ENCODE measurements at regions not wholly inside any gene's neighbourhood (a gene's known extent, or its start where the extent isn't known, plus 50 kb on each side); places are given as distances from the start of the nearest gene placed in this dataset.

DNA sequence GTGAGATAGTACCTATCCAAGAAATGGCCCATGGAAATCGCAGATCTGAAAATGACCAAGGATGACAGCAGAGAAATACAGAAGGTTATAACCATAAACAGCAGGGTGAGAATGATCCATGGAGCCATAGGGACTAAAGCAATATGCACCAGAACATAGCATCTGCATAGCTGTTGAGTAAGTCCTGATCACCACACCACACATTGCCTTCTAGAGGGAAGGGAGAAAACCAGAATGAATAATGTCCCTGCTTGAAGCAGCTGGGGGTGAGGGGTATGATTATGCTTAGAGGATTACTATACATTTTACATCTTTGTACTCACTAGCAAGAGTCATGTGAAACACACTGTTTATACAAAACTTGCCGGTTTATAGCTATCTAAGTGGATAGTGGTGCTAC lies 350.4 kb downstream of the MBD2 start:
- intact Hi-C loops (cut with micrococcal nuclease): no loop called here
- Mint-ChIP-seq H3K27me3 (no peaks in the 10 kb centered on the region), H3K4me1 (no peaks in the 10 kb centered on the region), H3K36me3 (ENCODE audit: low read depth) (no peaks in the 10 kb centered on the region), H3K9me3 (no peaks in the 10 kb centered on the region), H3K4me3 (no peak overlapping the region), H3K27ac (no peak overlapping the region)
- CTCF ChIA-PET: no interaction called here
- POLR2A ChIA-PET: no interaction called here
- ATAC-seq (ENCODE audit: low read depth) (no peak), DNase-seq (no peak)
- TF ChIP-seq, protein P1, sequence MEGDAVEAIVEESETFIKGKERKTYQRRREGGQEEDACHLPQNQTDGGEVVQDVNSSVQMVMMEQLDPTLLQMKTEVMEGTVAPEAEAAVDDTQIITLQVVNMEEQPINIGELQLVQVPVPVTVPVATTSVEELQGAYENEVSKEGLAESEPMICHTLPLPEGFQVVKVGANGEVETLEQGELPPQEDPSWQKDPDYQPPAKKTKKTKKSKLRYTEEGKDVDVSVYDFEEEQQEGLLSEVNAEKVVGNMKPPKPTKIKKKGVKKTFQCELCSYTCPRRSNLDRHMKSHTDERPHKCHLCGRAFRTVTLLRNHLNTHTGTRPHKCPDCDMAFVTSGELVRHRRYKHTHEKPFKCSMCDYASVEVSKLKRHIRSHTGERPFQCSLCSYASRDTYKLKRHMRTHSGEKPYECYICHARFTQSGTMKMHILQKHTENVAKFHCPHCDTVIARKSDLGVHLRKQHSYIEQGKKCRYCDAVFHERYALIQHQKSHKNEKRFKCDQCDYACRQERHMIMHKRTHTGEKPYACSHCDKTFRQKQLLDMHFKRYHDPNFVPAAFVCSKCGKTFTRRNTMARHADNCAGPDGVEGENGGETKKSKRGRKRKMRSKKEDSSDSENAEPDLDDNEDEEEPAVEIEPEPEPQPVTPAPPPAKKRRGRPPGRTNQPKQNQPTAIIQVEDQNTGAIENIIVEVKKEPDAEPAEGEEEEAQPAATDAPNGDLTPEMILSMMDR (IDR thresholded peaks at IDR 0.05): no peak

- Mint-ChIP-seq H3K27ac (no peak overlapping the region), H3K27me3 (no peaks in the 10 kb centered on the region), H3K4me1 (no peaks in the 10 kb centered on the region), H3K9me3 (no peaks in the 10 kb centered on the region), H3K4me3 (no peak overlapping the region), H3K36me3 (ENCODE audit: low read depth) (no peaks in the 10 kb centered on the region)
- no peak for ATAC-seq (ENCODE audit: low read depth)
- TF ChIP-seq, protein P1 (IDR thresholded peaks at IDR 0.05): no peak
- DNase-seq: no peak
- POLR2A ChIA-PET: no interaction called here
- intact Hi-C loops (cut with micrococcal nuclease): no loop called here
- CTCF ChIA-PET: no interaction called here
These were observed 359.7 kb downstream of the MBD2 start for GRCh38 chr18:53864770-53865169.

DNA sequence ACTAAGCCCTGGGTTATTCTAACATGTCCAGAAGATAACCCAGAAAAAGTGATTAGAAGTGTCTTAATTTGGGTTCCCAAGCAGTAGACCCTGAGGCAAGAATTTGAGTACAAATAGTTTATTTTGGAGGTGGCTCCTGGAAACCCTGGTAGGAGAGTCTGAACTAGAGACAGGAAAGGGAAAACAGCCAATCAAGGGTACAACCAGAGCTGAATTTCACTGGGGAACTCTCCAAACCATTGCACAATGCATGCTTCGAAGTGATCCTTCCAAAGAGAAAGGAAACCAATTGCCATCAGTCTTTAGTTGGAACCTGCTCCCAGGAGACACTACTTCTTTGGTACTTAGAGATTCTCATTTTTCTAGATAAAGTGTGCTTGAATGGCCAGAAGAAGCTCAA lies 361.5 kb downstream of the MBD2 start:
- ChIA-PET CTCF (no interaction called here), POLR2A (no interaction called here)
- Mint-ChIP-seq H3K4me1 (no peaks in the 10 kb centered on the region), H3K4me3 (no peak overlapping the region), H3K9me3 (no peaks in the 10 kb centered on the region), H3K27ac (no peak overlapping the region), H3K27me3 (no peaks in the 10 kb centered on the region), H3K36me3 (ENCODE audit: low read depth) (no peaks in the 10 kb centered on the region)
- intact Hi-C loops (cut with micrococcal nuclease): no loop called here
- DNase-seq: no peak
- TF ChIP-seq, protein P1 (IDR thresholded peaks at IDR 0.05): no peak
- no peak for ATAC-seq (ENCODE audit: low read depth)

DNA sequence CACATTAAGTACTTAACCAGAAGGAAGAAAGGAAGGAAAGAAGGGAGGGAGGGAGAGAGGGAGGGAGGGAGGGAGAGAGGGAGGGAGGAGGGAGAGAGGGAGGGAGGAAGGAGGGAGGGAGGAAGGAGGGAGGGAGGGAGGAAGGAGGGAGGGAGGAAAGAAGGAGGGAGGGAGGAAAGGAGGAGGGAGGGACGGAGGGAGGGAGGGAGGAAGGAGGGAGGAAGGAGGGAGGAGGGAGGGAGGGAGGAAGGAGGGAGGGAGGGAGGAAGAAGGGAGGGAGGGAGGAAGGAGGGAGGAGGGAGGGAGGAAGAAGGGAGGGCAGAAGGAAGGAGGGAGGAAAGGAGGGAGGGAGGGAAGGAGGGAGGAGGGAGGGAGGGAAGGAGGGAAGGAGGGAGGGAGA lies 363.3 kb downstream of the MBD2 start:
- H3K9me3 Mint-ChIP-seq: peaks cover 2% of the 10 kb centered on the region
- TF ChIP-seq, protein P1 (IDR thresholded peaks at IDR 0.05): no peak
- H3K4me1 Mint-ChIP-seq: no peaks in the 10 kb centered on the region
- H3K4me3 Mint-ChIP-seq: no peak overlapping the region
- intact Hi-C loops (cut with micrococcal nuclease): no loop called here
- no peaks in the 10 kb centered on the region for H3K27me3 Mint-ChIP-seq
- no peak overlapping the region for H3K27ac Mint-ChIP-seq
- POLR2A ChIA-PET: no interaction called here
- ATAC-seq (ENCODE audit: low read depth) (no peak), DNase-seq (no peak)
- CTCF ChIA-PET: no interaction called here
- no peaks in the 10 kb centered on the region for H3K36me3 Mint-ChIP-seq (ENCODE audit: low read depth)

GRCh38 chr18:53859764-53860163 lies 364.7 kb downstream of the MBD2 start:
- CTCF ChIA-PET: no interaction called here
- intact Hi-C loops (cut with micrococcal nuclease): no loop called here

More at GRCh38 chr18:53859764-53860163, 364.7 kb downstream of the MBD2 start:
- no peak overlapping the region for H3K27ac Mint-ChIP-seq
- ATAC-seq (ENCODE audit: low read depth) (no peak), DNase-seq (no peak)
- POLR2A ChIA-PET: no interaction called here
- H3K9me3 Mint-ChIP-seq: peaks cover 2% of the 10 kb centered on the region
- TF ChIP-seq, protein P1 (IDR thresholded peaks at IDR 0.05): no peak
- no peaks in the 10 kb centered on the region for H3K4me1 Mint-ChIP-seq
- H3K36me3 Mint-ChIP-seq (ENCODE audit: low read depth): no peaks in the 10 kb centered on the region
- no peak overlapping the region for H3K4me3 Mint-ChIP-seq
- H3K27me3 Mint-ChIP-seq: no peaks in the 10 kb centered on the region

Measured in activated B cell treated with CpG ODN at 0.5 μM for 24 hours (primary cell).